Upper lobe of right lung (tissue), 1 donor: ENCODE measurements at regions not wholly inside any gene's neighbourhood (a gene's known extent, or its start where the extent isn't known, plus 50 kb on each side); places are given as distances from the start of the nearest gene placed in this dataset.

Experiments used
- ATAC-seq: fragments of 200-7000 bp; cut with Tn5 transposase; one replicate; pipeline ENCODE4 v1.9.1; 2020; ENCODE audit warnings: mild to moderate bottlenecking, moderate library complexity
- DNase-seq: peaks from one replicate; pipeline ENCODE4 v3.0.0-alpha.2; 2020
- H3K27ac ChIP-seq: fragments of 200-600 bp; one replicate; pipeline ENCODE4 v1.8.0; 2022
- H3K27me3 ChIP-seq: fragments of 200-600 bp; one replicate; pipeline ENCODE4 v1.8.0; 2022; ENCODE audit warnings: mild to moderate bottlenecking
- H3K36me3 ChIP-seq: fragments of 200-600 bp; one replicate; pipeline ENCODE4 v1.8.0; 2022
- H3K4me1 ChIP-seq: fragments of 200-600 bp; one replicate; pipeline ENCODE4 v1.8.0; 2022
- H3K4me3 ChIP-seq: fragments of 200-600 bp; one replicate; pipeline ENCODE4 v1.8.0; 2022; ENCODE audit warnings: mild to moderate bottlenecking
- H3K9me3 ChIP-seq: fragments of 200-600 bp; one replicate; pipeline ENCODE4 v1.8.0; 2022
- CTCF ChIP-seq: fragments of 200-600 bp; IDR thresholded peaks from one replicate; pipeline ENCODE4 v1.8.0; 2022; ENCODE audit warnings: antibody characterized with exemption
- intact Hi-C: fragments of 100-400 bp; cut with DNase I; formaldehyde crosslinking; loops from one replicate; pipeline ENCODE4 v1.11.0; 2022
- donor health status: DM: no; HTN: yes; CAD: no; lungs with severe emphysema.

DNA sequence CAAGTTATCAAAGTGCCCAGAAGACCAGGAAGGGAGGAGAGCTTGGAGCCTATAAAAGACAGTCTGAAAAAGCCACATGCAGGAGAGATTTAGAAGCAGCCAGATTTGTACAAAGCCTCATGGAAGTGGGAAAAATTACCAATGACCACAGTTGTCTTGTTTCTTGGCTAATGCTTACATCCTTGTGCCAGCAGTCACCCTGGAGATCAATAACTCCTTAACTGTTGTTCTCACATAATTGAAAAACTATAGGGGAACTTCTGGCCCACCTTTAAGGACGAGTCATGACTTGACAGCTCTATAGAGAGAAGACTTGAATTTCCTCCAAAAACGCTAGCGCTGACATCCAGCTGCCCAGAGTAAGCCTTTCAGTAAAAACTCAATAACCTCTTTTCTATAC lies 313.1 kb downstream of the GALC start:
- no peak for ATAC-seq
- no peaks in the 10 kb centered on the region for H3K9me3 ChIP-seq

DNA sequence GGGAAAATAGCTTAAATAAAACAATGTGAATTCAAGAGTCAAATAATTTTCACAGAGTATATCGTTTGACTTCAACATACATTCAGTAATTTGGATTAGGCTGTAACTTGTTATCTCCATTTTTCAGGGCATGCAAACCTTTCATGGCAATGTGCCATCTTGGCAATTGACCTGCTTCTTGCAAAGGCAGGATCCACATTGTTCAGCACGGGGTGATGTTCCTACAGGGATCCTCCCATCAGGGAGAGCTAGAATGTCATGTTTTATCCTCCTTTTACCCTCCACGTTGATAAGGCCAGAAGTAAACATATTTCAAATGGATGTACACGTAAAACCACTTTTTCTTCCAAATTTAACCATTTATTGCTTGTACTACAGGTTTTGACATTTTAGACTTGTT lies 314.4 kb downstream of the GALC start:
- intact Hi-C loops: no loop called here
- no peak overlapping the region for H3K4me3 ChIP-seq
- H3K27me3 ChIP-seq: no peaks in the 10 kb centered on the region
- TF ChIP-seq CTCF: no peak
- H3K27ac ChIP-seq: no peak overlapping the region
- no peak for DNase-seq
- no peaks in the 10 kb centered on the region for H3K36me3 ChIP-seq
- H3K4me1 ChIP-seq: no peaks in the 10 kb centered on the region
- no peaks in the 10 kb centered on the region for H3K9me3 ChIP-seq
- ATAC-seq: no peak

More for the DNA sequence above, 313.1 kb downstream of the GALC start:
- intact Hi-C loops: no loop called here
- H3K27ac ChIP-seq: no peak overlapping the region
- no peak for DNase-seq
- TF ChIP-seq CTCF: no peak
- no peaks in the 10 kb centered on the region for H3K27me3 ChIP-seq
- no peak overlapping the region for H3K4me3 ChIP-seq
- H3K36me3 ChIP-seq: no peaks in the 10 kb centered on the region
- H3K4me1 ChIP-seq: no peaks in the 10 kb centered on the region

GRCh38 chr14:87676814-87677437 lies 316.1 kb downstream of the GALC start:
- intact Hi-C loops: no loop called here
- Histone ChIP-seq H3K4me3 (no peak overlapping the region), H3K9me3 (no peaks in the 10 kb centered on the region), H3K27ac (no peak overlapping the region), H3K36me3 (no peaks in the 10 kb centered on the region), H3K4me1 (no peaks in the 10 kb centered on the region), H3K27me3 (no peaks in the 10 kb centered on the region)
- TF ChIP-seq CTCF: no peak
- DNase-seq (no peak), ATAC-seq (no peak)

DNA sequence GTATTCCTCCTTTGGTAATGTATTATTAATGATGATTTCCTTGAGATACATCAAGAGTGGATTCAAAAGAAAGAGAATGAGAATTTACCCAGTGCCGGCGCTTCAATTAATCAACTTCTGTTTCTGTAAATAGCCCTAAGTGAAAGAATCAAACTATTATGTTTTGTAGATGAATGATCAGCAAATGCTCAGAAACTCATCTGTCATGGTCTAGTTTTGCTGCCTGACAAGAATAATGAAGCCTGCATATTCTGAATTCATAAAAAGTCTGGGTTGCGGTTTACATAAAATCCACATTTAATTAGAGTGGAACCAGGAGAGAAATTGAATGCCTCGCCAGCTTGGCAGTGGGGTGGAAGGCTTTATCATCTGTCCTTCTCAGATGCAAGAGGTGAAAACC lies 325.3 kb downstream of the GALC start:
- no peaks in the 10 kb centered on the region for H3K4me1 ChIP-seq
- TF ChIP-seq CTCF: no peak
- DNase-seq (no peak), ATAC-seq (no peak)
- no peaks in the 10 kb centered on the region for H3K9me3 ChIP-seq
- H3K27me3 ChIP-seq: no peaks in the 10 kb centered on the region
- intact Hi-C loops: no loop called here
- no peak overlapping the region for H3K4me3 ChIP-seq
- H3K36me3 ChIP-seq: no peaks in the 10 kb centered on the region
- H3K27ac ChIP-seq: no peak overlapping the region

DNA sequence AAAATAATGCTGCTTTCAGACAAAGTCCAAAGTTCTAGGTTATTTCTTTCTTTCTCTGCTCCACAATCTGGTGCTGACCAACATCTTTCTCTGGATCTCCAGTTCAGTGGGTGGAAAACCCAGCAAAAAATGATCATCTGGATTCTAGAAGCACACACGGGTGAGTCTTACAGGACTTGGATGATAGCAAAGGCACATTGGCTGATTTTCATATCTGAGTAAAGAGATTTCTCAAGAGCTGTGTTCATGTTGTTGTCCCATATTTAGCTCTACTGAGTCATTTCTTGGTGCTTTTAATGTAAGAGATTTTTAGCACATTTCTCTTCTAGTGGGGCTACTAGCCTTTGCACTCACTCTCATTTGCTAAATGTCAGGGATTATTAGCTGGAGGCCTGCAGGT lies 336.7 kb downstream of the GALC start:
- TF ChIP-seq CTCF: no peak
- Histone ChIP-seq H3K27me3 (no peaks in the 10 kb centered on the region), H3K27ac (no peak overlapping the region), H3K36me3 (no peaks in the 10 kb centered on the region), H3K4me3 (no peak overlapping the region), H3K4me1 (no peaks in the 10 kb centered on the region), H3K9me3 (no peaks in the 10 kb centered on the region)
- DNase-seq (no peak), ATAC-seq (no peak)
- intact Hi-C loops: no loop called here

GRCh38 chr14:87652278-87652677 lies 340.7 kb downstream of the GALC start:
- Histone ChIP-seq H3K27me3 (no peaks in the 10 kb centered on the region), H3K4me1 (no peaks in the 10 kb centered on the region), H3K9me3 (no peaks in the 10 kb centered on the region), H3K4me3 (no peak overlapping the region), H3K27ac (no peak overlapping the region), H3K36me3 (no peaks in the 10 kb centered on the region)
- no peak for TF ChIP-seq CTCF
- ATAC-seq (no peak), DNase-seq (no peak)
- intact Hi-C loops: no loop called here
